H1 (cell line): ENCODE measurements at regions not wholly inside any gene's neighbourhood (a gene's known extent, or its start where the extent isn't known, plus 50 kb on each side); places are given as distances from the start of the nearest gene placed in this dataset.

ENCODE experiments used
- CTCF ChIA-PET: fragments of 300-600 bp; sonication (Branson Sonifier 250); formaldehyde crosslinking; loops from one replicate; lab custom pipeline; 2021; ENCODE audit not compliant: partially characterized antibody; lab: Charles Lee
- POLR2A ChIA-PET: fragments of 300-600 bp; sonication (Branson Sonifier 250); formaldehyde crosslinking; loops from one replicate; lab custom pipeline; 2021; ENCODE audit warnings: inconsistent platforms; ENCODE audit not compliant: partially characterized antibody; lab: Charles Lee
- DNase-seq, 2 experiments: peaks; one replicate each; pipeline versions ENCODE4 v3.0.0 to v3.0.0-alpha.2; 2010 to 2022; ENCODE audit warnings: low spot score in 2 of 2, low read depth in 1 of 2, mixed read lengths in 1 of 2
- FAIRE-seq: peaks from 2 replicates; lab custom pipeline; 2011; peaks lifted over from hg19 to GRCh38; lab: Jason Lieb, UNC
- H2AFZ ChIP-seq: 2 replicates; pipeline ENCODE4 v1.8.1; 2012; ENCODE audit warnings: low read length, inconsistent platforms
- H2AK5ac ChIP-seq: 2 replicates; pipeline ENCODE4 v1.6.1; 2013; ENCODE audit warnings: low read depth, low read length
- H2BK120ac ChIP-seq: replicated peaks from 2 replicates; pipeline ENCODE3; 2013; ENCODE audit warnings: low read depth, low read length, inconsistent platforms
- H2BK12ac ChIP-seq: 2 replicates; pipeline ENCODE4 v1.6.1; 2013; ENCODE audit warnings: low read depth, low read length
- H2BK15ac ChIP-seq: 2 replicates; pipeline ENCODE4 v1.6.1; 2013; ENCODE audit warnings: low read length
- H2BK20ac ChIP-seq: 2 replicates; pipeline ENCODE4 v1.6.1; 2013; ENCODE audit warnings: low read length
- H2BK5ac ChIP-seq: 2 replicates; pipeline ENCODE4 v1.6.1; 2013; ENCODE audit warnings: low read depth, low read length
- H3K14ac ChIP-seq: 2 replicates; pipeline ENCODE4 v1.6.1; 2013; ENCODE audit warnings: inconsistent platforms; ENCODE audit not compliant: insufficient read length
- H3K18ac ChIP-seq: 2 replicates; pipeline ENCODE4 v1.6.1; 2013; ENCODE audit warnings: low read length; ENCODE audit errors: extremely low read depth
- H3K23ac ChIP-seq: 2 replicates; pipeline ENCODE4 v1.6.1; 2013; ENCODE audit warnings: inconsistent platforms; ENCODE audit not compliant: insufficient read length
- H3K23me2 ChIP-seq: 2 replicates; pipeline ENCODE4 v1.6.1; 2013; ENCODE audit warnings: low read depth, low read length
- H3K27ac ChIP-seq: 2 replicates; pipeline ENCODE4 v1.6.1; 2011; ENCODE audit warnings: low read depth, low read length, inconsistent platforms
- H3K27me3 ChIP-seq, 4 experiments: replicated peaks in 1 of 4; 1 replicate in 1 of 4; 2 replicates in 3 of 4; pipeline versions ENCODE4 v1.6.1 to v1.8.1; 2011 to 2013; ENCODE audit warnings: low read length in 3 of 4, mild to moderate bottlenecking in 3 of 4, inconsistent platforms in 2 of 4, mixed read lengths in 2 of 4, moderate library complexity in 1 of 4; ENCODE audit not compliant: control insufficient read depth in 3 of 4, insufficient read depth in 3 of 4; ENCODE audit errors: extremely low read depth in 1 of 4
- H3K36me3 ChIP-seq, 4 experiments: 2 replicates each; pipeline versions ENCODE4 v1.6.1 to v1.8.1; 2011 to 2013; ENCODE audit warnings: mild to moderate bottlenecking in 4 of 4, low read length in 3 of 4, moderate library complexity in 2 of 4, control low read depth in 1 of 4, inconsistent platforms in 1 of 4; ENCODE audit not compliant: insufficient read depth in 4 of 4, control insufficient read depth in 2 of 4
- H3K4ac ChIP-seq: replicated peaks from 2 replicates; pipeline ENCODE3; 2013; ENCODE audit warnings: low read length, low read depth, mixed read lengths, inconsistent platforms; ENCODE audit not compliant: insufficient read length
- H3K4me1 ChIP-seq, 4 experiments: replicated peaks in 1 of 4; 1 replicate in 1 of 4; 2 replicates in 3 of 4; pipeline versions ENCODE4 v1.6.1 to v1.8.1; 2011 to 2013; ENCODE audit warnings: low read length in 3 of 4, inconsistent platforms in 2 of 4, mixed read lengths in 1 of 4; ENCODE audit not compliant: insufficient read depth in 4 of 4, control insufficient read depth in 3 of 4
- H3K4me2 ChIP-seq, 2 experiments: 2 replicates each; pipeline versions ENCODE4 v1.6.1 to v1.8.1; 2011 to 2013; ENCODE audit warnings: low read depth in 2 of 2, low read length in 2 of 2, control low read depth in 1 of 2, inconsistent platforms in 1 of 2, mild to moderate bottlenecking in 1 of 2; ENCODE audit not compliant: insufficient read depth in 1 of 2
- H3K4me3 ChIP-seq, 4 experiments: fragments of 200-600, 300-600 bp in 1 of 4; sonication (generic), shearing (Covaris generic), sonication (Bioruptor Twin) in 1 of 4; 2 replicates each; pipeline versions ENCODE4 v1.5.1 to v1.8.1; 2011 to 2016; ENCODE audit warnings: low read length in 4 of 4, low read depth in 3 of 4, control low read depth in 2 of 4, inconsistent platforms in 2 of 4, mild to moderate bottlenecking in 2 of 4, mixed read lengths in 1 of 4, moderate library complexity in 1 of 4; ENCODE audit not compliant: insufficient read depth in 2 of 4; ENCODE audit errors: extremely low read depth in 1 of 4
- H3K56ac ChIP-seq: replicated peaks from 2 replicates; pipeline ENCODE3; 2013; ENCODE audit warnings: low read depth, mild to moderate bottlenecking, mixed read lengths, low read length, inconsistent platforms; ENCODE audit not compliant: insufficient read length
- H3K79me1 ChIP-seq: 2 replicates; pipeline ENCODE4 v1.6.1; 2013; ENCODE audit warnings: low read depth, low read length, control low read depth
- H3K79me2 ChIP-seq, 2 experiments: 2 replicates each; pipeline versions ENCODE4 v1.6.1 to v1.8.1; 2012 to 2013; ENCODE audit warnings: low read length in 2 of 2, mild to moderate bottlenecking in 2 of 2, inconsistent platforms in 1 of 2; ENCODE audit not compliant: insufficient read depth in 2 of 2, control insufficient read depth in 1 of 2
- H3K9ac ChIP-seq, 4 experiments: replicated peaks in 1 of 4; 1 replicate in 1 of 4; 2 replicates in 3 of 4; pipeline versions ENCODE4 v1.6.1 to v1.8.1; 2011 to 2013; ENCODE audit warnings: low read depth in 3 of 4, low read length in 3 of 4, control low read depth in 2 of 4, mild to moderate bottlenecking in 2 of 4, moderate library complexity in 2 of 4, inconsistent platforms in 1 of 4; ENCODE audit errors: extremely low read depth in 1 of 4
- H3K9me3 ChIP-seq, 2 experiments: 2 replicates each; pipeline versions ENCODE4 v1.6.1 to v1.8.1; 2012 to 2013; ENCODE audit warnings: mild to moderate bottlenecking in 2 of 2, moderate library complexity in 2 of 2, control low read depth in 1 of 2, inconsistent platforms in 1 of 2, low read depth in 1 of 2, low read length in 1 of 2, mixed read lengths in 1 of 2; ENCODE audit not compliant: insufficient read depth in 2 of 2
- H4K20me1 ChIP-seq, 2 experiments: replicated peaks in 1 of 2; 2 replicates each; pipeline versions ENCODE3 to v1.8.1; 2011 to 2013; ENCODE audit warnings: inconsistent platforms in 2 of 2, low read length in 2 of 2, mild to moderate bottlenecking in 1 of 2; ENCODE audit not compliant: insufficient read depth in 2 of 2, control insufficient read depth in 1 of 2
- H4K5ac ChIP-seq: 2 replicates; pipeline ENCODE4 v1.6.1; 2013; ENCODE audit warnings: low read length, low read depth, mixed read lengths, inconsistent platforms; ENCODE audit not compliant: insufficient read length
- H4K8ac ChIP-seq: 2 replicates; pipeline ENCODE4 v1.8.0; 2013; ENCODE audit warnings: mild to moderate bottlenecking, moderate library complexity, low read length, inconsistent platforms; ENCODE audit not compliant: insufficient read depth; ENCODE audit errors: extremely low read depth
- H4K91ac ChIP-seq: replicated peaks from 2 replicates; pipeline ENCODE3; 2013; ENCODE audit warnings: low read length, mixed read lengths, inconsistent platforms; ENCODE audit not compliant: insufficient read length
- ASH2L ChIP-seq: fragments of 200-600, 300-600 bp; sonication (generic); IDR thresholded peaks from one replicate; pipeline ENCODE4 v1.7.1; 2017; ENCODE audit warnings: low read length
- CBX5 ChIP-seq: fragments of 300-800, 300-1000 bp; sonication (generic); IDR thresholded peaks from 2 replicates; pipeline ENCODE4 v1.7.1; 2016; ENCODE audit warnings: antibody characterized with exemption, low read length, low read depth
- CHD2 ChIP-seq: IDR thresholded peaks from 2 replicates; pipeline ENCODE4 v1.6.1; 2012; ENCODE audit warnings: low read length, improper control_type of control experiment
- CREB1 ChIP-seq: IDR thresholded peaks from 2 replicates; pipeline ENCODE4 v1.6.1; 2012; ENCODE audit warnings: inconsistent platforms
- JUN ChIP-seq: IDR thresholded peaks from 2 replicates; pipeline ENCODE4 v1.6.1; 2011; ENCODE audit warnings: low read depth, mild to moderate bottlenecking, improper control_type of control experiment, low read length
- POLR2A ChIP-seq, 2 experiments: IDR thresholded peaks; 1 replicate in 1 of 2; 2 replicates in 1 of 2; pipeline ENCODE4 v1.6.1; 2011; ENCODE audit warnings: low read depth in 2 of 2, low read length in 2 of 2, mild to moderate bottlenecking in 2 of 2; ENCODE audit errors: control extremely low read depth in 1 of 2
- RBBP5 ChIP-seq: IDR thresholded peaks from 2 replicates; pipeline ENCODE4 v1.7.1; 2012; ENCODE audit warnings: low read depth, mild to moderate bottlenecking, inconsistent platforms, low read length, moderate library complexity, borderline replicate concordance
- RFX5 ChIP-seq: IDR thresholded peaks from 2 replicates; pipeline ENCODE4 v1.6.1; 2011; ENCODE audit warnings: low read depth, low read length, improper control_type of control experiment, borderline replicate concordance
- SIRT6 ChIP-seq: IDR thresholded peaks from one replicate; pipeline ENCODE4 v1.7.1; 2012; ENCODE audit warnings: low read length, inconsistent platforms
- WGBS, 2 experiments: shearing (Covaris generic) in 1 of 2; methylation state at CpG; one replicate each; pipeline versions ENCODE4 v1.1.6 to v1.1.7; 2013 to 2015; ENCODE audit warnings: low lambda C conversion rate in 2 of 2, mixed read lengths in 2 of 2, inconsistent platforms in 1 of 2, low coverage in 1 of 2, missing lambda C conversion rate in 1 of 2; ENCODE audit not compliant: insufficient replicate concordance in 2 of 2, insufficient coverage in 1 of 2, insufficient read length in 1 of 2; ENCODE audit errors: extremely low coverage in 1 of 2, missing lambda C conversion rate in 1 of 2; 5-methylcytosine and 5-hydroxymethylcytosine counted together

DNA sequence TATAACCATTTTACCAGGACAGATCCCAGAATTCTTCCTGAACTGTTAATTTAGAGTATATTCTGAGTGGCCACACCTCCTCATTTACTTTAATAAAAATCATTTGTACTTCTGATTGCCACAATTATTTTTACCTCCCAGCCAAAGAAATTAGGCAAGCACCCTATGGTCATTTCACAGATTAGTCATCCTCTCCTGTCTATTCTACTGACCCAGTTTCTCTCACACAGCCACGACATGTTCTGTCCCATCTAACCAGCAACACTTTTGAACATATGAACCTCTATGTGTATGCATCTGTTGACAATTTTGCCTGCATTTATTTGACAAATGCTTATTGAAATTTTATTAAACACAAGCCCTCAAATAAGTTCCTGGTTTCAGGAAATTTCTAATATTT, 202.6 kb upstream of the STXBP5 start:
- FAIRE-seq, result no peak
- Histone ChIP-seq H4K8ac (no peak overlapping the region), H3K79me2 (no peaks in the 10 kb centered on the region)

More for the DNA sequence above, 202.6 kb upstream of the STXBP5 start:
- H3K14ac ChIP-seq, result no peak overlapping the region
- H4K91ac ChIP-seq, result no peak overlapping the region
- no peak overlapping the region for H2AK5ac ChIP-seq
- H3K27me3 ChIP-seq, result no peaks in the 10 kb centered on the region
- TF ChIP-seq CHD2, result no peak
- TF ChIP-seq CREB1, result no peak
- TF ChIP-seq RBBP5, result no peak
- no peak for TF ChIP-seq CBX5
- no peak for TF ChIP-seq SIRT6
- TF ChIP-seq JUN, result no peak
- no peak for TF ChIP-seq RFX5
- no peak for TF ChIP-seq ASH2L
- TF ChIP-seq POLR2A (IDR thresholded peaks at IDR 0.05; ENCODE audit: control extremely low read depth in 1 of 2, low read depth in 2 of 2, low read length in 2 of 2), result no peak
- no peak overlapping the region for H2BK15ac ChIP-seq
- no peaks in the 10 kb centered on the region for H3K79me1 ChIP-seq
- 89% methylated on average over 1 of the region's 1 CpG; no CpG with 5 or more reads in 1 of the 2 experiments for WGBS, 2 experiments
- no peak overlapping the region for H4K5ac ChIP-seq
- H3K27ac ChIP-seq, result no peak overlapping the region
- no peaks in the 10 kb centered on the region for H3K9me3 ChIP-seq
- no peak overlapping the region for H3K9ac ChIP-seq
- no peak overlapping the region for H3K4ac ChIP-seq
- no peak overlapping the region for H3K18ac ChIP-seq
- DNase-seq, result no peak
- peaks cover 0 to 3% (median 0%) of the 10 kb centered on the region in 4 experiments; a peak in 1 of 7 replicates for H3K4me1 ChIP-seq
- ChIA-PET CTCF (no interaction called here), POLR2A (no interaction called here)
- H3K4me2 ChIP-seq, result no peak overlapping the region
- no peak overlapping the region for H3K56ac ChIP-seq
- no peak overlapping the region for H2BK120ac ChIP-seq
- H3K23me2 ChIP-seq, result no peaks in the 10 kb centered on the region
- H2BK5ac ChIP-seq, result no peak overlapping the region
- no peaks in the 10 kb centered on the region for H4K20me1 ChIP-seq
- no peak overlapping the region for H3K23ac ChIP-seq
- H3K4me3 ChIP-seq, result no peak overlapping the region
- no peak overlapping the region for H2BK20ac ChIP-seq
- H2BK12ac ChIP-seq, result no peak overlapping the region
- H3K36me3 ChIP-seq, result no peaks in the 10 kb centered on the region
- H2AFZ ChIP-seq, result no peak overlapping the region
